CD14-positive monocyte (primary cell): ENCODE measurements at regions not wholly inside any gene's neighbourhood (a gene's known extent, or its start where the extent isn't known, plus 50 kb on each side); places are given as distances from the start of the nearest gene placed in this dataset.

Experiments
- DNase-seq, 3 donors: peaks; one replicate each; pipeline ENCODE4 v3.0.0-alpha.2; 2011 to 2022
- H2AFZ ChIP-seq: 2 replicates; pipeline ENCODE4 v1.6.0; 2012; ENCODE audit warnings: mild to moderate bottlenecking, low read depth, low read length, inconsistent platforms; ENCODE audit not compliant: insufficient read depth, poor library complexity, severe bottlenecking
- H3K27ac ChIP-seq, 2 donors: 1 replicate in 1 of 2; 2 replicates in 1 of 2; pipeline ENCODE4 v1.5.1; 2012 to 2013; ENCODE audit warnings: low read length in 2 of 2, control low read depth in 1 of 2, inconsistent platforms in 1 of 2, low read depth in 1 of 2, mild to moderate bottlenecking in 1 of 2
- H3K27me3 ChIP-seq, 2 donors: one replicate each; pipeline versions ENCODE4 v1.6.0 to v1.6.1; 2011 to 2013; ENCODE audit warnings: low read length in 2 of 2; ENCODE audit not compliant: control insufficient read depth in 2 of 2, insufficient read depth in 2 of 2
- H3K36me3 ChIP-seq, 2 donors: replicated peaks in 1 of 2; 1 replicate in 1 of 2; 2 replicates in 1 of 2; pipeline versions ENCODE4 v1.5.1 to v1.6.1; 2012 to 2013; ENCODE audit warnings: low read length in 2 of 2, control low read depth in 1 of 2, inconsistent platforms in 1 of 2, mild to moderate bottlenecking in 1 of 2; ENCODE audit not compliant: insufficient read depth in 2 of 2, control insufficient read depth in 1 of 2
- H3K4me1 ChIP-seq, 2 donors: 1 replicate in 1 of 2; 2 replicates in 1 of 2; pipeline versions ENCODE4 v1.5.1 to v1.6.1; 2012 to 2013; ENCODE audit warnings: low read length in 2 of 2, control low read depth in 1 of 2, inconsistent platforms in 1 of 2, mild to moderate bottlenecking in 1 of 2, moderate library complexity in 1 of 2; ENCODE audit not compliant: insufficient read depth in 2 of 2, control insufficient read depth in 1 of 2
- H3K4me2 ChIP-seq: replicated peaks from 2 replicates; pipeline ENCODE3; 2012; ENCODE audit warnings: low read length, moderate library complexity, mild to moderate bottlenecking; ENCODE audit not compliant: poor library complexity, severe bottlenecking; ENCODE audit errors: extremely low read depth
- H3K4me3 ChIP-seq, 3 experiments: fragments of 200-600 bp in 1 of 3; sonication (generic) in 1 of 3; replicated peaks in 1 of 3; 1 replicate in 2 of 3; 2 replicates in 1 of 3; pipeline ENCODE4 v1.5.1; 2011 to 2013; ENCODE audit warnings: low read length in 3 of 3, mild to moderate bottlenecking in 3 of 3, control low read depth in 2 of 3, low read depth in 2 of 3, inconsistent platforms in 1 of 3, moderate library complexity in 1 of 3
- H3K79me2 ChIP-seq: 2 replicates; pipeline ENCODE4 v1.6.0; 2012; ENCODE audit warnings: mild to moderate bottlenecking, control low read depth, inconsistent platforms, low read length, moderate library complexity; ENCODE audit not compliant: insufficient read depth
- H3K9ac ChIP-seq: 2 replicates; pipeline ENCODE4 v1.6.0; 2017; ENCODE audit warnings: low read length, mild to moderate bottlenecking; ENCODE audit not compliant: insufficient read depth, poor library complexity, severe bottlenecking
- H3K9me3 ChIP-seq, 2 donors: replicated peaks in 1 of 2; 1 replicate in 1 of 2; 2 replicates in 1 of 2; pipeline versions ENCODE4 v1.5.1 to v1.6.1; 2012 to 2013; ENCODE audit warnings: low read length in 2 of 2, control low read depth in 1 of 2; ENCODE audit not compliant: control insufficient read depth in 1 of 2, insufficient read depth in 1 of 2
- H4K20me1 ChIP-seq: 2 replicates; pipeline ENCODE4 v1.6.0; 2012; ENCODE audit warnings: mild to moderate bottlenecking, low read length, control low read depth, moderate library complexity; ENCODE audit not compliant: insufficient read depth
- H3K27ac Mint-ChIP-seq, 7 donors: one replicate each; pipeline ENCODE4 v1.8.0; 2020; ENCODE audit warnings: mild to moderate bottlenecking in 7 of 7, mixed read lengths in 7 of 7, moderate library complexity in 6 of 7, inconsistent platforms in 2 of 7
- H3K27me3 Mint-ChIP-seq, 3 donors: one replicate each; pipeline ENCODE4 v1.8.0; 2021 to 2022; ENCODE audit warnings: low read depth in 3 of 3, mild to moderate bottlenecking in 3 of 3, mixed read lengths in 3 of 3, moderate library complexity in 3 of 3, inconsistent platforms in 1 of 3
- H3K36me3 Mint-ChIP-seq, 2 donors: one replicate each; pipeline ENCODE4 v1.8.0; 2020; ENCODE audit warnings: mixed read lengths in 2 of 2, inconsistent platforms in 1 of 2, mild to moderate bottlenecking in 1 of 2
- H3K4me1 Mint-ChIP-seq: one replicate; pipeline ENCODE4 v1.8.0; 2020; ENCODE audit warnings: mild to moderate bottlenecking, mixed read lengths
- H3K4me3 Mint-ChIP-seq, 2 donors: one replicate each; pipeline ENCODE4 v1.8.0; 2020; ENCODE audit warnings: mild to moderate bottlenecking in 2 of 2, mixed read lengths in 2 of 2, moderate library complexity in 1 of 2
- H3K9me3 Mint-ChIP-seq, 7 donors: one replicate each; pipeline ENCODE4 v1.8.0; 2020 to 2022; ENCODE audit warnings: mixed read lengths in 7 of 7, mild to moderate bottlenecking in 6 of 7, moderate library complexity in 6 of 7, inconsistent platforms in 2 of 7
- WGBS: methylation state at CpG from one replicate; pipeline ENCODE4 v1.1.5; 2013; ENCODE audit warnings: missing lambda C conversion rate; ENCODE audit not compliant: insufficient coverage; 5-methylcytosine and 5-hydroxymethylcytosine counted together
- intact Hi-C, 2 donors: fragments of 100-400 bp; cut with micrococcal nuclease; formaldehyde crosslinking; loops; one replicate each; pipeline versions ENCODE4 v1.15.0 to v1.15.1; 2023
- TF ChIP-seq, protein P1 (sequence below): fragments of 200-600 bp; IDR thresholded peaks from one replicate; pipeline ENCODE4 v1.8.0; 2022; ENCODE audit warnings: antibody characterized with exemption, mild to moderate bottlenecking

- intact Hi-C loops: no loop called here
- H3K27me3 ChIP-seq: no peaks in the 10 kb centered on the region
- DNase-seq: no peak
- H3K36me3 ChIP-seq: no peaks in the 10 kb centered on the region
- no peak overlapping the region for H3K4me2 ChIP-seq
- Mint-ChIP-seq H3K27ac (no peak overlapping the region), H3K36me3 (no peaks in the 10 kb centered on the region), H3K4me1 (no peaks in the 10 kb centered on the region), H3K27me3 (peaks cover 6 to 10% (median 7%) of the 10 kb centered on the region in 3 donors), H3K9me3 (peaks cover 0 to 10% (median 4%) of the 10 kb centered on the region in 7 donors), H3K4me3 (no peak overlapping the region)
- H3K27ac ChIP-seq: no peak overlapping the region
- no peak overlapping the region for H3K9ac ChIP-seq
- H4K20me1 ChIP-seq: no peaks in the 10 kb centered on the region
- H2AFZ ChIP-seq: no peak overlapping the region
- no peak overlapping the region for H3K4me3 ChIP-seq
- no peaks in the 10 kb centered on the region for H3K4me1 ChIP-seq
- TF ChIP-seq, protein P1, sequence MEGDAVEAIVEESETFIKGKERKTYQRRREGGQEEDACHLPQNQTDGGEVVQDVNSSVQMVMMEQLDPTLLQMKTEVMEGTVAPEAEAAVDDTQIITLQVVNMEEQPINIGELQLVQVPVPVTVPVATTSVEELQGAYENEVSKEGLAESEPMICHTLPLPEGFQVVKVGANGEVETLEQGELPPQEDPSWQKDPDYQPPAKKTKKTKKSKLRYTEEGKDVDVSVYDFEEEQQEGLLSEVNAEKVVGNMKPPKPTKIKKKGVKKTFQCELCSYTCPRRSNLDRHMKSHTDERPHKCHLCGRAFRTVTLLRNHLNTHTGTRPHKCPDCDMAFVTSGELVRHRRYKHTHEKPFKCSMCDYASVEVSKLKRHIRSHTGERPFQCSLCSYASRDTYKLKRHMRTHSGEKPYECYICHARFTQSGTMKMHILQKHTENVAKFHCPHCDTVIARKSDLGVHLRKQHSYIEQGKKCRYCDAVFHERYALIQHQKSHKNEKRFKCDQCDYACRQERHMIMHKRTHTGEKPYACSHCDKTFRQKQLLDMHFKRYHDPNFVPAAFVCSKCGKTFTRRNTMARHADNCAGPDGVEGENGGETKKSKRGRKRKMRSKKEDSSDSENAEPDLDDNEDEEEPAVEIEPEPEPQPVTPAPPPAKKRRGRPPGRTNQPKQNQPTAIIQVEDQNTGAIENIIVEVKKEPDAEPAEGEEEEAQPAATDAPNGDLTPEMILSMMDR: no peak
- WGBS: 60% methylated on average over 2 of the region's 3 CpGs
- no peaks in the 10 kb centered on the region for H3K9me3 ChIP-seq
- H3K79me2 ChIP-seq: no peaks in the 10 kb centered on the region
Observed at GRCh38 chr15:96444865-96445264, 114.4 kb downstream of the NR2F2 start.

DNA sequence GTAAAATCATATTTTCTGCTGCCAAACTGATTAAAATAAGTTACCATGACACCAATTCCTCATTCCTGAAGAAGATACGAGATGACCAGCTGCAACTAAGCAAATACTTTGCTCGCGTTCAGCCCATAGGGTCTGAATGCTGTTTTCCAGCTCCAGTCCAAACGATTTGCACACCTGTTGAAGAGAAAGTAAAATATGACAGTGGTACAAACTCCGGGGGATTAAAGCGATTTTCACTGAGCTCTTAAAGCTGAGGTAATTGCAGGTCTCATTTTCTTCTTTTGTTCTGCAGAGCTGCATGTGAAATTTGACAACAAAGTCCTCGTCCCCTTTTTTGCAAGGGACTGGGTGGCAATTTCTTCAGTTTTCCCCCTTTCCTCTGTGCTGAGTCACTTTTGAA is 118.4 kb downstream of the NR2F2 start:
- H3K4me1 Mint-ChIP-seq: no peaks in the 10 kb centered on the region
- Histone ChIP-seq H3K4me3 (no peak overlapping the region), H3K27ac (no peak overlapping the region), H3K36me3 (no peaks in the 10 kb centered on the region), H2AFZ (no peak overlapping the region), H3K4me1 (no peaks in the 10 kb centered on the region), H3K79me2 (no peaks in the 10 kb centered on the region), H3K9me3 (no peaks in the 10 kb centered on the region), H3K27me3 (no peaks in the 10 kb centered on the region), H4K20me1 (no peaks in the 10 kb centered on the region), H3K9ac (no peak overlapping the region), H3K4me2 (no peak overlapping the region)
- intact Hi-C loops: no loop called here
- TF ChIP-seq, protein P1: no peak
- no peak for DNase-seq
- 88% methylated on average over 6 of the region's 7 CpGs for WGBS
- no peaks in the 10 kb centered on the region for H3K36me3 Mint-ChIP-seq
- peaks cover 0 to 14% (median 4%) of the 10 kb centered on the region in 3 donors for H3K27me3 Mint-ChIP-seq
- peaks cover 0 to 3% (median 1%) of the 10 kb centered on the region in 7 donors for H3K9me3 Mint-ChIP-seq
- no peak overlapping the region for H3K27ac Mint-ChIP-seq
- H3K4me3 Mint-ChIP-seq: no peak overlapping the region
